SKM-1 (cell line): ENCODE measurements at regions not wholly inside any gene's neighbourhood (a gene's known extent, or its start where the extent isn't known, plus 50 kb on each side); places are given as distances from the start of the nearest gene placed in this dataset.
"Not testable (repeated sequence)": the region's sequence is repeated elsewhere in the genome, so short reads cannot be mapped to it uniquely, and the experiment has no call there.

Experiments used
- DNase-seq: peaks from one replicate; lab custom pipeline; 2025; ENCODE audit not compliant: unreplicated experiment; lab: John Stamatoyannopoulos, UW

DNA sequence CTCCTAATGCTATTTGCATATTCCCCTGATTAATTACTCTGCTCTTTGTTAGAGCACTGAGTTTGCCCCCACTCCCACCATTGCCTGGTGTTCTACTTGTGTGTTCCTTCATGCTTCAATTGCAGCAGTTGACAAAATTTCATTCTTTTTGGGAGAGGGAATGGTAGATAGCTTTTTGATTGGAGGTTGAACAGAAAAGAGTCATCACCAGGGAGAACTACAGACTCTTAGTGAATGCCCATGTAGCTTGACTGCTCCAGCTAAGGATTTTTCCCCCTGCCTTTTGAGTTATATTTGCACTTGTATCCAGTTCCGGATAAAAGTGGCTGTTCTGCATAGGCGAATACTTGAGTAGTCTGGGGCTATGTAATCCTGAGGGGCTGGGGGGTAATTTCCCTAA is 183.9 kb downstream of the ETNK1 start:
- no peak for DNase-seq

DNA sequence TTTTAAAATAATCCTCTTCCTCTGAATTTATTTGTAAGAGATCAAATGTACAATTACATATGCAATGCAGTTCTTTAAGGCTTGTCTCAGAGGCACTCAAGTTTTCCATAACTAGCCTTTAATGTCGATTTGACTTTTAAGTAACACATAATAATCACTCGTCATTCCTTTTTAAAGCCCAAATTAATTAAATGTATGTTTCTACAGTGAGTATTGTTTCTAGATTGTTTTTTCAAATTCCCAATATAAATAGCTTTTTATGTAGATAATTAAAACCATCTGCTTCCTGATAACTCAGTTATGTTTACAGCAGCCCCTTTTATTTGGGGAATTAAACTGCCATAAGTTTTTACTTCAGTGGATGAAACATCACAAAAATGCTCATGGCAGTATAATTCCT is 185.1 kb downstream of the ETNK1 start:
- no peak for DNase-seq

DNA sequence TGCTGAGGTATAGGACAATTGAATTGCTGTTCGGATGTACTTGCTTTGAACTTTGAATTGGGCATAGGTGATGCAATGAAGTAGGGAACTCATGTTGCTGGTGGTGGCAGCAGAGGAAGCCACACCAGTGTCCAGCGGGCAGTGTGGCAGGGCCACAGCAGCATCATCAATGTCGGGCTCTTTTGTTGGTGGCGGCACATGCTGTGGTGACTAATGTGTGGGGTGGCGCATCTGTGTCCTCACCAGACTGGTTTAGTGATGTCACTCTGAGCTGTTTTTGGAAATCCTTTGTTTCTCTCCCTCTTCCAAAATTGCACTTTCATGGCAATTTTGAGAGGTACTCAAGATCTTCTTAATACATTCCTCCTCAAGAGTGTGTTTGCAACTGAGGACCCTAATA is 187.6 kb downstream of the ETNK1 start:
- DNase-seq = no peak

DNA sequence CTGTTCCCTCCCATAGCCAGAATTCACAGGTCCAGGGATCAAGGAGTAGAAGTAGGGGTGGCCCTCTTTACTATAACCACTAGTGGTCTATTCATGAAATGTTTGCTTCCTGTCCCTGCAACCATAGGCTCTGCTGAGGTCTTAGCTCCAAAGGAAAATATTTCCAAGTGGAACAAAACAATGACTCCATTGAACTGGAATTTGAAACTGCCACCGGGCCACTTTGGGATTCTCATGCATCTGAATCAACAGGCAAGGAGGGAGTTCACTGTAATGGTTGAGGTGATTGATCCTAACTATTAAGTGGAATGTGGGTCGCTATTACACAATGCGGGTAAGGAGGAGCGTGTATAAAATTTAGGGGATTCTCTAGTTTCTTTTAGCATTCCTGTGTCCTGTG is 197.0 kb downstream of the ETNK1 start:
- DNase-seq = no peak

DNA sequence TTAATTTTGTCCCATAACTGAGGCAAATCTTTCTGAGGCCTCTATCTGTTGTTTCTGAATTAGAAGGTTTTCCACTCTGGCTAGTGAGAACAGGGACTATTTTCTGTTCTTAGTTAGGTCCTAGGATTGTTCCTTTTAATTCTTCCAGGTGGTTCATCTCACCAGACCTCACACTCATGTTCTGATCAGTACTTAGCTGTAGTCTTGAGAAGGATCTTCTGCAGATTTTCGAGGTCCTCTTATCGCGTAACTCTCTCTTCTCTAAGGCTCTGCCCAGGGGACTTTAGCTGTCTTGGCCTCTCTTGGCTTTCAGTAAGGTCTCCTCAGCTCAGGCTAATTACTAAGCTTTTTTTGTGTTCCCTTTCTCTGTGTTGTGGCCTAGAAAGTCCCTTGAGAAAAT is 201.1 kb downstream of the ETNK1 start:
- DNase-seq = no peak

DNA sequence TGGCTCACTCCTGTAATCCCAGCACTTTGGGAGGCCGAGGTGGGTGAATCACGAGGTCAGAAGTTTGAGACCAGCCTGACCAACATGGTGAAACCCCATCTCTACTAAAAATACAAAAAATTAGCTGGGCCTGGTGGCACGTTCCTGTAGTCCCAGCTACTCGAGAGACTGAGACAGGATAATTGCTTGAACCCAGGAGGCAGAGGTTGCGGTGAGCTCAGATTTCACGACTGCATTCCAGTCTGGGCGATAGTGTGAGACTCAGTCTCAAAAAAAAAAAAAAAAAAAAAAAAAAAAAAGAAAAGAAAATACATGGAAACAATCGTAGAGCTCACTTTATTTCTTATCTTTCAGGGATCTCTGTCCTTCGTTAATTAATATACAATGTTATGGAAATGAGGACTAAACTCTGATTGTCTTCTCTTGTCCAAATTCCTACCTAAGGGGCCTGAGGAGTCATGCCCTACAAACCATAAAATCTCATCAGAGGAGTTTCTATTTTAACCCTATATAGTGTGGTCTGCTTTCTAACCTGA is 201.5 kb downstream of the ETNK1 start:
- not testable (repeated sequence) for DNase-seq

DNA sequence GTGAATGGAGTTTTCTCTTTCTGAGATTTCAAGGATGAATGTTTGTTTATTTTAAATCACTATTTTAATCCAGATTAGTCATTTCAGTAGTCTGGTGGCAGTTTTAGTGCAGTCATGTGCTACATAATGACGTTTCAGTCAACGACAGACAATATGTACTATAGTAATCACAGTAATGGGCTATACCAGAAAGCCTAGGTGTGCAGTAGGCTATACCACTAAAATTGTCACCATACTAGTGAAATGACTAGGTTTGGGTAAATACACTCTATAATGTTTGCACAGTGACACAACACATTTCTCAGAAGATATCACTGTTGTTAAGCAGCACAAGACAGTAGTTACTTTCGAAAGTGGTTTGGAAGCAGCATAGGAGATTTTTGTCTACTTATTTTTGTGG is 203.1 kb downstream of the ETNK1 start:
- no peak for DNase-seq

DNA sequence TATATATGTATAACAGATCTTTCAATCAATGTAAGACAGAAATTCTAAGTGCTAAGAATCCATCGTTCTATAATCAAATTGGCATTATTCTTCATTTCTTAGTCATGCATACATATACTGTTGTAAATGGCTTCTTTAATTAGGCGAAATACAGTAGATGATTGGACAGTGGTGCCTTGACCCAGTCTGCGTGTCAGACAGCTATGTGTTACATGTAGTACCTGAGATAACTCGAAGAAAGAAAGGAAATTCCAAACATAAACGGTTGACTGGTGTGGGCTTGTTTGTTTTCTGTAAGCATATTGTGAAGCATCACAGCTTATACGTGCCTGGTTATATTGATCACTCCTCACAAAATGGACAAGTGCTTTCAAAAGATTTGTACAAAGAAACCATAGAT is 210.5 kb downstream of the ETNK1 start:
- no peak for DNase-seq

DNA sequence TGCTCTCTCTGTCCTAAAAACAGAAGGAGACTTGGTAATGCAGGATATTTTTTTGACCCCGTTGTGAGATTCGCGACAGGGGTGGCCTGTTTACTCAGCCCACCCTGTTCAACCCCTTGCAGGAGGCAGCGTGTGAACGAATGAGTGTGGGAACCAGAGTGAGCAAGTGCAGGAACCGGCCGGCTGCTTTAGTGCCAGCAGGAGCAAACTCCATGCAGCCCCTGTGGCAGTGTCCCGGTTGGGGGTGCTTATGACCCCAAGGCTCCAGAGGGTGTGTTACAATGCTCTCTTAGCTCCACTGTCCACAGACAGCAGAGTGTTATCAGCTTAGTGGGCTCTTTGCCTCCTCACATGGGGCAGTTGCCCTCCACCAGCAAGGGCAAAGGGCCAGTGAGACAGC is 225.2 kb downstream of the ETNK1 start:
- no peak for DNase-seq

DNA sequence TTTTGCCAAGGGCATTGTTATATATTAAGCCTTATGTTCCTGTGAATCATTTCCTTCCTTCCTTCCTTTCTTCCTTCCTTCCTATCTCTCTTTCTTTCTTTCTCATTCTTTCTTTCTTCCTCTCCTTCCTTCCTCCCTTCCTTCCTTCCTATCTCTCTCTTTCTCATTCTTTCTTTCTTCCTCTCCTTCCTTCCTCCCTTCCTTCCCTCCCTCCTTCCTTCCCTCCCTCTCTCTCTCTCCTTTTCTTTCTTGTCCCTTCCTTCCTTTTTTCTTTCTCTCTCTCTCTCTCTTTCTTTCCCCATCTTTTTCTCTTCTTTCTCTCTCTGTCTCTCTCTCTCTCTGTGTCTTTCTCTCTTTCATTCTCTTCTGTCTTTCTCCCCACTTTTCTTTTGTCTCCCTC is 226.6 kb downstream of the ETNK1 start:
- DNase-seq = no peak

DNA sequence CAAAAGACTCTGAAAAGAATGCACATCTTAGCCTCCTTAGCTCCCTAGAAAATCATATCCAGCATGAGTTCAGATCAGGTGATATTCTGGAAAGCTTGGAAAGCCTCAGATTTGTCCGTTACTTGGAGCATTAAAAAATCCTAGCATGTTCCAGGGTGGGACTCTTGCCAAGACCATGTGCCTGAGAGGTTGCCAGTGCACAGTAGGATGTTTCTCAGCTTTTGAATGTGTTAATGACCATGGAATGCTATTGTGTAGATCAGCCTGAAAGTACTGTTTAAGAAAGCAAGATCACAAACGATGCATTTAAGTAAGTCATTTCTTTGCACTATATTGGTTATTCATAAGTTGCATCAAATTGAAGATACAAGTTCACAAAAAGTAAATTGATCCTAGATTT is 230.5 kb downstream of the ETNK1 start:
- no peak for DNase-seq

DNA sequence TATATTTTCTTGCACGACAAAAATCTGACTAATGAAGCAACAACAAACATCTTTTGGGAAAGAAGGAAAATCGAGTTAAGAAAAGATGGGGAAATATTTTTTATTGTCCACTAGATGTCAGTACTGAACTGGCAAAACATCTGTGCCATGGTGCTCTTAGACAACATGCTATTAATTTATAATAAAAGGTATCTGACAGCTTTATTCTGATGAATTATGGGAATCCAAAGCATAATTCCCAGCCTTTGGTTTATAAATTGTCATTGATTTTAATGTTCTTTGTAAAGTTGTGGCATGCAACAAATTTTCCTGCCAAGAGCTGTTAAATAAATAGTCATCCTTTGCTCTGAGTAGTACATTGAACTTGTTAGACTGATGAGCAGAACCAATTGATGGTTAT is 231.2 kb downstream of the ETNK1 start:
- DNase-seq = peak; percentile 1

DNA sequence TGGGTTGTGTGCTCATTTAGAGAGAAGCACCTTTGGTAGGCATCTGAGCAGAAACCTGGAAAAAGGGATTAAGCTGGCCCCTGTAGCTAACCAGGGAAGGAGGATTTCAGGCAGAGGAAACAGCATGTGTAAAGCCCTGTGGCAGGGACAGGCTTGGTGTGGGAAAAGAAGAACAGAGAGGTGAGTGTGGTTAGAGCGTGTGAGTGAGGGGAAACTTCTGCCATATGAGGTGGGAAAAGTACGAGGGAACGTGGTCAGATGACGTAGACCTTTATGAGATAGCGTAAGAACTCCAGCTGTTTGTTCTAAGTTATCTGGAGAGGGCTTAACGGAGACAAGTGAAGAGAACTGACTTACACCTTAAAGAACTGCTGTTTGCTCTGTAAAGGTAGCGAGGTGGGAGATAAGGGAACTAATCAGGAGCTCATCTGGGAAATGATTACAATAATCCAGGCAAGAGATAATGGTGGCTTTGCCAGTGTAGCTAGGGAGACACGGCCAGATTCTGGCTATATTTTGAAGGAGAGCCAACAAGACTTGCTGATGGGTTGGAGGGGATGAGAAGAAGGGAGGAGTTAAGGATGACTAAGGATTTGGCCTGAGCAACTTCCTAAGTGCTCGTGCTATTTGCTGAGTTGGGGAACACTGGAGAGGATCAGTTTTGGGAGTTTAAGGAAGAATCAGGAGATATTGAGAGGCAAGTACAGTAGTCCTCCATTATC is 234.0 kb downstream of the ETNK1 start:
- no peak for DNase-seq

DNA sequence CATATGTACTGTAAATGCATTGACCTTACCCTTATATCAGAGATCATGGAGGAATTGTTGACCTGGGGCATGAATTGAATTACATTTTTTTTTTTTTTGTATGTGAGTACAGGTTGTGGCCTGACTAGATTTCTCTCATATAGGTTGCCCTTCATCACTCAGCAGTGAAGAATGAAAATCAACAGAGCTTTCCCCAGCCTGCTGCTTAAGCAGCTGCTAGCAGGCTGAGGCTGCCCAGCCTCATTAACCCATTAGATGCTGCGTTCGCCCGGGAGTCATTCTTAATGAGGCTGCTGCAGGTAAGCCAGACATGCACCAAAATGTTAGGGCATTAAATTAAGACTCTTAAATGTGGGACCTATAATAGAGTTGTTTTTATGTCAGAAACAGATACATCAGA is 236.0 kb downstream of the ETNK1 start:
- DNase-seq = no peak

DNA sequence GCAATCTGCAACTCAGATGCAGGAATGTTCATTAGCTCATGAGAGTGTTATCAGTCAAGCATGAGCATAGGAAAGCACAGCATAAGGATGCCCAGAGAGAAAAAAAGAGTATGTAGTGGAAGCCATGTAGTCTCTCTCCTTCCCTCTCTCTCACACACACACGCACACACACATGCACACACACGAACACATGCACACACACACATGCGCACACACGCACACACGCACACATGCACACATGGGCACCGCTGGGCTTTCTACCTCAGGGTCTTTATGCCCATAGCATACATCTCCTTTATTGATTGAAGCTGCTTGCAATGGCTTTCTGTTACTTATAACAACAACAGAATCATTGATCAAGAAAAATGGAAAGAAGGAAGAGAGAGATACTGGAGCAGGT is 240.9 kb downstream of the ETNK1 start:
- no peak for DNase-seq

DNA sequence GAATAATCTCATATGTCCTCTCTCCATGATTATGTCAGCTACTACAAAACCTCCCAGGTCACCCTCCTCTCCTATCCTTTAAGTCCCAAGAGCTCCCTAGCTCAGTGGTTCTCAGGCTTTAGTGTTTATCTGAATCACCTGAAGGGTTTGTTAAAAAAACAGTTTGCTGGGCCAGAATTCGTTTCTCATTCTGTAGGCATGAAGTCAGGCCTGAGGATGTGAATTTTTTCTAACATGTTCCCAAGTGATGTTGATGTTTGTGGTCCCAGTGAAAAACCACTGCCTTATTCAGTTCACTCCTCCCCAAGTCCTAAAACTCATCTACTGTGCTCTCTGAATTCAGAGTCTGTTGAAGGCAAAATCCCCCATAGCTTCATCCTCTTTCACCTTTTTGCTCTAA is 241.4 kb downstream of the ETNK1 start:
- DNase-seq = no peak

DNA sequence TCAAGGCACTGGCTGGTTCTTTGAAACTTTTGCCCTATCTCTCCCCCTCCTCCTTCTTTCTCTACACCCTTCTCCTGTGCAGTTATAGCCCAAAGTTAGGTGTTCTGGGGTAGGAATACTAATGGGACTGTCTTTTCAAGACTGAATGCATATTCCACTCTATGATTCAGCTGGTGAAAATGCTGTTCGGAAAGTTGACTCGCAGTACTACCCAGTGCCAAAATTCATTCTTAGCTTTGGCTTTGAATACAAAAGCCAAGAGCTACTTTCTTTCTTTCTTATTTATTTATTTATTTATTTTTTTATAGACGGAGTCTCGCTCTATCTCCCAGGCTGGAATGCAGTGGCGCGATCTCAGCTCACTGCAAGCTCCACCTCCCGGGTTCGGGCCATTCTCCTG is 249.2 kb downstream of the ETNK1 start:
- DNase-seq = no peak

DNA sequence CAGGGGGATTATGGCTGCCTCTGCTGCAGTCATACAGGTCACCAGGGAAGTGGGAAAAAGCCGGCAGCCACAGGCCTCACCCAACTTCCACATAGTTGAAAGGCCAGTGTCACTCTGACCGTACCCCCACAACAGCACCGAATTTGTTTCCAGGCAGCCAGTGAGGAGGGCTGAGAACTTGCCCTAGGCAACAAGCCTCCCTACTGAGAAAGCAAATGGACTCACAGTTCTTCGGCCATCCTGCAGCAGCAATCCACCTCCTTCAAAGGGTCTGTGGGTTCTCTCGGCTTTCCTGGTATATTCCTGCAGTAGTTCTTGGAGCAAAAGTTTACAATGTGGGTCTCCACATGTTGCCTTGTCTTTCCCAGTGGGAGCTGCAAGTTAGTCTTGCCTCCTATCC is 251.3 kb downstream of the ETNK1 start:
- no peak for DNase-seq

DNA sequence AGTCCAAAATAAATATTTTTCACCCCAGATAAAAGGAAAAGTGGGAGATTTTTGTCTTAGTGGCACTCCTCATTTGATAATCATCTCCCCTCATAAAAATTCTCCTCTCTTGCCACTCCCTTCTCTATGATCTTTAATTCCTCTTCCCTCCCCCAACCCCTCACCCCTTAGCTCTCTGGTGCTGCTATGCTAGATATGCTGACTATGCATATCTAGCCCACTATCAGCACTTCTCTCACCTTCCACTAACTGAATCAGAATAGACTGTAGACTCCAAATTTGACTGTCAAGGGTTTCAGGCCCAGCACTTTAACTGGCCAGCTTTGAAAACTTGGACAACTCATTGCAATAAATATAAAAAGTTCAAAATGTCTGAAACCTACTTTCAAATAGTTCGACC is 254.2 kb downstream of the ETNK1 start:
- DNase-seq = no peak

DNA sequence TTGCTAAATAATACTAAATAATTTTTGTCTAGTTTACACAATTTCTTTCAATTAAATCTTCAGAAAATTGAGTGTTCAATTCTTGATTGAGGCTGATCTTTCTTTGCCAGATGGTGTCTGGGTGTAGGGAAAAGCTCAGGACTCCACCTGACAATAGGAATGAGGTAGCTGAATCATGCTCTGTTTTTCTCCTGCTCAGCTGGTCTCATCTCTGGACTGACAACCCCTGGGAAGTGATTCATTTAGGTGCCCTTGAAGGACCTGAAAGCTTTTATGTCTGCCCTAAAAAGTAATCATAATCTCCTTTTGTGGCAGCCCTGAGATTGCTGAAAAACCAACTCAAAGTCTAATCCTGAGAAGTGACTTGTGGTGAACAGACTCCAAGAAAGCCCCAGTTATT is 255.4 kb downstream of the ETNK1 start:
- DNase-seq = no peak

DNA sequence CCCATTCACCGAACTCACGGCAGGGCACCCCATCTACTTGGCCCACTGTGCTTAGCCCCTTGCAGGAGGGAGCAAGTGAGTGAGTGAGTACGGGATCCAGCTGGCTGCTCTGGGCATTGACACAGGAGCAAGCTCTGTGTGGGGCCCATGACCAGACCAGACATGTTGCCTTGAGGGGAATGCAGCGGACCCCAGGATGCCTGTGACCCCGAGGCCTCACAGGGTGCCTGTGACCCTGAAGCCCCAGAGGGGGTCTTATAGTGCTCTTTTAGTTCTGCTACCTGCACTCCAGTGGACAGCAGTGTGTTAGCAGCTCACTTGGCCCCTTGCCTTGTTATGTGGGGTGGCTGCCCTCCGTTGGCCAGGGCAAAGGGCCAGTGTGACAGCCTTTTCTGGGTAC is 255.8 kb downstream of the ETNK1 start:
- DNase-seq = no peak

DNA sequence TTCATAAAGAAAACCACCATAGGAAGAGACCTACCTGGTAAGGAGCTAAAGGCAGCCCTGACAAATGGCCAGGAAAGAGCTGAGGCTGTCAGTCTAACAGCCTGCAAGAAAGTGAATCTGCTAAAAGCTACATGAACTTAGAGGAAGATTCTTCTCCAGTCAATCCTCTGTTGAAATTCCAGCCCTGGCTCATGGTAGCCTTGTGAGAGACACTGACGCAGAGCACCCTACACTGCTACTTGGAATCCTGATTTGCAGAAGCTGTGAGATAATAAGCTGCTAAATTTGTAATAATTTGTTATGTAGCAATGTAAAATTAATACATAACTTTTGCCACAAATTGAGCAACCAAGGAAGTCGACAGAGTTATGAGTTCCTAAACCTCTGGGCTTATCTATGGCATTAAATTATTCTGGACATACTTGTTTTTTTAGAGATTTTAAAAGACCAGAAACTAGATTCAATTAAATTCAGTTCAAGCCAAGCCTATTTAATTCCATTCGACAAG is 257.0 kb downstream of the ETNK1 start:
- no peak for DNase-seq

DNA sequence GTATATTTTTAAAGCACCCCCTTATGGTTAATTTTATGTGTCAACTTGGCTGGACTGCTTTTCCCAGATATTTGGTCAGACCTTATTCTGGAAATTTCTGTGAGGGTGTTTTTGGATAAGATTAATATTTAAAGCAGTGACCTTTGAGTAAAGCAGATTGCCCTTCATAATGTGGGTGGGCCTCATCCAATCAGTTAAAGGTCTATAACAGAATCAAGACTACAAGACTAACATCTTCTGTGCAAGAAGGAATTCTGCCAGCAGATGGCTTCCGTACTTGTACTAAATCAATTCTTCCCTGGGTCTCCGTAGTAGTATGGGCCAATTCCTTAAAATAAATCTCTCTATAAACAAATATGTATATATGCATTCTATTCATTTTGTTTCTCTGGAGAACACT is 257.6 kb downstream of the ETNK1 start:
- no peak for DNase-seq
